Fibroblast of peridontal ligament (primary cell): ENCODE measurements at regions not wholly inside any gene's neighbourhood (a gene's known extent, or its start where the extent isn't known, plus 50 kb on each side); places are given as distances from the start of the nearest gene placed in this dataset.
"Not testable (repeated sequence)": the region's sequence is repeated elsewhere in the genome, so short reads cannot be mapped to it uniquely, and the experiment has no call there.

Source experiments
- DNase-seq: peaks from one replicate; pipeline ENCODE4 v3.0.0-alpha.2; 2010; ENCODE audit errors: extremely low read depth

GRCh38 chr3:105077060-105077822 is 289.5 kb upstream of the ALCAM start:
- DNase-seq, result peak; percentile 4

GRCh38 chr3:105083945-105084344 is 282.8 kb upstream of the ALCAM start:
- DNase-seq, result peak; percentile 14

DNA sequence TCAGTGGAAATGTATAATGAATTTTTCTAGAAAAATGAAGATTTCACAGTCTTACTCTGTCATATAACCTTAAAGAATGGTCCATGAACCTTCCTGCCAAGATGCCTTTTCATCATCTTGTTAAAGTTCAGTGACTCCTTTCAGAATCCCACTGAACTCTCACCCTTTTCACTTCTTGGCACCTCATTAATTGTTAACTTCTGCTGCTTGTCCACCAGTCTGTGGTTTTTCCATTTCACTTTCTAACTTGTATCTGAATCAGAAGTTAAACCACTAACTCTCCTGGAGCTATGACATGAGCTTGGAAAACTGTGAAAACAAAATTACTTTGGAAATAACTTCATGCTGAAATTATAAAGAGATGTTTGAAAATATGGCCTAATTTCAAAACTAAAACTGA is 281.2 kb upstream of the ALCAM start:
- DNase-seq, result no peak

GRCh38 chr3:105093371-105094252 is 273.1 kb upstream of the ALCAM start:
- DNase-seq, result peak; percentile 30

DNA sequence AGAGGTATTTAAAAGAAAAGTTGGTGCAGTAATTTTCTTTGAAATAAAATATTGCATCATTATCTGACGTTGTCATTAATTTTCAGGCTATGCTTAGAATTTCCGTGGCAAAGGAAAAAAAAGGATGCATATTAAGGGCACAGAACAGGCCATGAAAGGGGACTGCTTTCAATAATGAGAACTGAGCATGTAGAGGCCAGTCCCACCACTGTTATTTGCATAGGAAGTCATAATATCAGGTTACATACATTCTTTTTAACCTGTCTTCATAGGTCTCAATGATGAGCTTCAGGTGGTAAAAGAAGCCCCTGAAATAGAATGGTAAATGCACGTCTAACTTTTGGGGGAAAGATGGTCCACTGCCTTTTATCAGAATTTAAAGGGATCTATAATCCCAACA is 272.1 kb upstream of the ALCAM start:
- no peak for DNase-seq

DNA sequence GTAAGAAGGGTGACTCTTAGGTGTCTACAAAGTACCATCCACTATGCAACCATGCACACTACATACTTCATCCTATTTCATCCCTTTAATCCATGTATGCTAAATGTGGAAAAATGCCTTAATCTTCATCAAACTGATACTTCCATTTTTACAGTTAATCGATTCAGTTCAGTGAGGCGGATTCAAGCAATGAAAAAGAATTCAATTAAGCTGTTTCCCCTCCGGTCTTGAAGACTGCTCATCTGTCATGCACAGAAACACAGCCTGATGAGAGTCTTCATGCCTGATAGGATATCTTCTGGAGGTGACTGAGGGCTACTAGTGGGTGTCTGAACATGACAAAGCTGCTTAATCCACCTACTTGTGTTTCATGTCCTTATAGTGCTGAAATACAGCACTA is 270.6 kb upstream of the ALCAM start:
- no peak for DNase-seq

DNA sequence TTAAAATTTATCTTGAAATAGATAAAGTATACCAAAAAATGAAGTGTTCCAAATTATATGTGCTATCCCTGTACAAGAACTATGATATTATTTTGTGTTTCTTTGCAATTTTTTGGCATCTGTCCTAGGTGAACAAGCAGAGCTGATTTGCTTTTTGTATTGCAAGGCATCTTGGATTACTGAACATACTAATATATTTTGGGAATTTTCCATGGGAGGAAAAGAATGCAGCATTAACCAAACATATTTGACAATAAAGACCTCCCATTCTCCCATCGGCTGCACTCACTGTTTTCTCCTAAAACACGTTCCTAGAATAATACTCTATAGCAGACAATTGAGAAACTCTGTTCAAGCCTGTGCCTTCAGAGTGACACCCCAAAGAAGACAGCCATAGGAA is 265.1 kb upstream of the ALCAM start:
- peak; percentile 62 for DNase-seq

DNA sequence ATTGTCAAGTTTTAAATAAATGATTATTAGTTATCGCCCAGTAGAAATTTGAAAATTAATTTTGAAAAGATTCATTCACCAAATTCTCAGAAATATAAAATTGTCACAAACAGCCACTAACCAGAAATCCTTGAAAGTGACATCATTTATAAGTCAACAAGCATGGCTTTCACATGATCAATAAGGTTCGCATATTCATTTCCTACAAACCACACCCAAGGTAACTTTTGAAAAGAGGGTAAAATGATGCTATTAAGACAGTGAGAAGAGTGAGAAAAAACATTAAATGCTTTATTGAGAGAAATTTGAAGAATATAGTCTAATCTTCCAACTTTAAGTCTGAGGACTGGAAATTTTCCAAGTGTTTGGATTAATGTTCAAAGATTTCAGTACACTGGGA is 263.6 kb upstream of the ALCAM start:
- DNase-seq, result no peak

- no peak for DNase-seq
Measured at GRCh38 chr3:105108823-105109222, 257.9 kb upstream of the ALCAM start.

GRCh38 chr3:105118905-105119304 is 247.8 kb upstream of the ALCAM start:
- peak; percentile 61 for DNase-seq

GRCh38 chr3:105119801-105120340 is 246.8 kb upstream of the ALCAM start:
- DNase-seq, result no peak

DNA sequence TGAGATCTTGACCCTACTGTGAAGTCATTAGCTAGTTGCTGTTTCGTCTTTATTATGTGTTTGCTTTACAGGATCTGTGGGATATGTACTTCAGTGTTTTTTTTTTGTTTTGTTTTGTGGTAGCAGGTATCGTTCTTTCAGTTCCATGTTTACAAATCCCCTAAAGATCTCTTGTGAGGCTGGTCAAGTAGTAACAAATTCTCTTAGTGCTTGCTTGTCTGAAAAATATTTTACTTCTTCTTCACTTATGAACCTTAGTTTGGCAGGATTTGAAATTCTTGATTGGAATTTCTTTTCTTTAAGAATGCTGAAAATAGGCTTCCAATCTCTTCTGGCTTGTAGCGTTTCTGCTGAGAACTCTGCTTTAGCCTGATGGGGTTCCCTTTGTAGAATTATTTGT is 235.8 kb upstream of the ALCAM start:
- DNase-seq, result no peak

DNA sequence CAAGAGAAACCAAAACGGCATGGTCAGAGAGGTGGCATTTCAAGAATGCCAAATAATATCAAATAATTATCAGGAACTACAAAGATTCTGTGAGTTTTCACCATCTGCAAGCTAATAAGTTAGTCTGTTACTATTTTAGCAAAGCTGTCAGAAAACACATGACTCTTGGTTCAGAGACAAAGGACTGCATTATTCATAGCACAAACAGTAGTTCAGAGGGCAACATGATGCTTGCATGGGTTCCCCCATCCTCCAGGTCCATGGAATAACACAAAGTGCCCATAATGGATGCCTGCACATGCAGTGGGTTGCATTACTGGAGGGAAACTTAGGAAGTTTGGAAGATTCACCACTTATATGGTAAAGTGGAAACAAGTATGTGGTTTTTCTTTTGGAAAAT is 228.8 kb upstream of the ALCAM start:
- no peak for DNase-seq

DNA sequence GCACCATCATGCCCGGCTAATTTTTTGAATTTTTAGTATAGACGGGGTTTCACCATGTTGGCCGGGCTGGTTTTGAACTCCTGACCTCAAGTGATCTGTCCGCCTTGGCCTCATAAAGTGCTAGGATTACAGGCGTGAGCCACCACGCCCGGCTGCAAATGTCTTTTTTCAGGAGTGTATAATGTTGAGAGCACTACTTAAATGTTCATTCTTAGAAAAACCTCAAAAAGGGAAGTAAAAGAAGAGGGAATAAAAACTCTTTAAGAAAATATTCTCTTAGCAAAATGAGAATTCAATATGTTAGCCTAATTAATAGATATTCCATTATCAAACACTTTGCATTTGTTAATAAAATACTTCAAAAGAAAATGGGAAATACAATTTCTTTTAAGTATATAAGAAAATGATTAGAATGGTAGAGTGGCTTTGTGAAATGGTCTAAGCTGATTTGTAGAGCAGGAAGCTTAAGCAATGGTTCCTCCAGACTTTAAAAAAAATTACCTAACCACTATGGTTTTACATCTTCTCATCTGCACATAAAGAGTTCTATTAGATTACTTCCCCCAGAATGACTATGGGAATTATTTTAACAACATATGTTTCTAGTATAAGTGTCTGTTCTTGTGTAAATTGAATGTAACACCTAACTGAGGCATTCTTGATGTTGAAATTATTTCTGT is 226.7 kb upstream of the ALCAM start:
- no peak for DNase-seq

- DNase-seq, result peak; percentile 21
Measured at GRCh38 chr3:105140899-105141367, 225.8 kb upstream of the ALCAM start.

DNA sequence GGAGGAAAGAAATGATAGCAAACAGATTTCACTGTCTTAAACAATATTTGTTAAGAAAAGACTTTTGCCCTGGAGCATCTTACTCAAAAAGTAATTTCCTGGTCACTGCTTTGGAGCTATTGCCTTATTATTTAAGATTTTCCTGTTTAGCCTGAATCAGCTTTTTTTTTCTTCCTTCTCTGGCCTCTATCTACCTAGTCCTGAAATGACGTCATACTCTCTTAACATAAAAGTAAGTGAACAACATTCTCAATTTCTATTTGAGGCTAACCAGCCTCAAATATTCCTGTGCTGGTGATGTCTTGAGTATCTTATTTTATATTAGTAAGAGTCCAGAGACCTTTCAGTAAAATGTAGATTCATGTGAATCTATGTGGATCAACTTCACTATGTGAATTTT is 221.9 kb upstream of the ALCAM start:
- DNase-seq, result no peak

DNA sequence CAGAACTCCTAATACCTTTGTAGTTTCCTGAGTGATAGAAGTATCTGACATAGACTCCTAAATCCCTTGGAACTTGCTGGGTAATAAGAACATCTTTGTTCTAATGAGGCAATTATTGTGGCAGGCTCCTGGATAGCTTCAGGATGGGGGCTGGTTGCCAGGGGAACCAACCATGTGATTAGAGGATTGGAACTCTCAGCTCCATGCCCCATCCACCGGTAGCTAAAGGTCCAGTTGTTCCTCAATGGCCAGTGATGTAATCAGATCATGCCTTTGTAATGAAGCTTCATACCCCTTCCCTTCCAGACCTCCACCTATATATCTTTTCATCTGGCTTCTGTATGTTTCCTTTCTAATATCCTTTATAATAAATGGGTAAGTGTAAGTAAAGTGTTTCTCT is 221.2 kb upstream of the ALCAM start:
- no peak for DNase-seq

DNA sequence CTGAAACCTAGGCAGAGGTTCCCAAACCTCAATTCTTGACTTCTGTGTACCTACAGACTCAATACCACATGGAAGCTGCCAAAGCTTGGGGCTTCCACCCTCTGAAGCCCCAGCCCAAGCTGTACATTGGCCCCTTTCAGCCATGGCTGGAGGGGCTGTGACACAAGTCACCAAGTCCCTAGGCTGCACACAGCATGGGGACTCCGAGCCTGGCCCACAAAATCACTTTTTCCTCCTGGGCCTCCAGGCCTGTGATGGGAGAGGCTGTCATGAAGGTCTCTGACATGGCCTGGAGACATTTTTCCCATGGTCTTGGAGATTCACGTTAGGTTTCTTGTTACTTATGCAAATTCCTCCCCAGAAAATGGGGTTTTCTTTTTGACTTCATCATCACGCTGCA is 217.5 kb upstream of the ALCAM start:
- not testable (repeated sequence) for DNase-seq

- DNase-seq, result no peak
Measured at GRCh38 chr3:105152987-105153386, 213.7 kb upstream of the ALCAM start.

DNA sequence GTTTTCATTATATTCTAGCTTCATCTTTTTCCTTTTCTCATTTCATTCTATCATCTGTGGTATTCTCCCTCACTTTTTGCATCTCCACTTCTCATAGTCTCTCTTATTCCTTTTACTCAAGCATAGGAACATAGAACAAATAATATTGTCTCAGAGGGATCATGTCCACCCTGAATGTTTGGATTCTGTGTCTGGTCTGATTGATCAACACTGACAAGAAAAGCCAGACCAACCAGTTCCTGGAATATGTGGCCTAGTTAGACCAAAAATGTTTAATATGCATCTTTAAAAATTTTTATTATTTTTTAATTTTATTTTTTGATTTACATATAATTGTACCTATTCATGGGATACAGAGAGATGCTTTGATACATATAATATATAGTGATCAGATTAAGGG is 212.0 kb upstream of the ALCAM start:
- no peak for DNase-seq

GRCh38 chr3:105157067-105157765 is 209.5 kb upstream of the ALCAM start:
- no peak for DNase-seq

DNA sequence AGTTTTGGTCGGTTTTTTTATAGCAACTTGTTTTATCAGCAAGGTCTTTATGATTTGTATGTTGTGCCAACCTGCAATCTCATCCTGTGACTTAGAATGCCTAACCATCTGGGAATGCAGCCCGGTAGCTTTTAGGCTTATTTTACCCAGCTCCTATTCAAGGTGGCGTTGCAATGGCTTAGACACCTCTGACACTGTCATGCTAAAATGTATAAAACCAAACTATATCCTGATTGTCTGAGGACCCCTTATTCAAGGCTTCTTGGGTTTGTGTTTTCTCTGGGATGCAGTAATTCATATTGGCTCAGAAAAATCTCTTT is 209.0 kb upstream of the ALCAM start:
- no peak for DNase-seq
